Choroid plexus epithelial cell (primary cell): ENCODE measurements at regions not wholly inside any gene's neighbourhood (a gene's known extent, or its start where the extent isn't known, plus 50 kb on each side); places are given as distances from the start of the nearest gene placed in this dataset.
"Not testable (repeated sequence)": the region's sequence is repeated elsewhere in the genome, so short reads cannot be mapped to it uniquely, and the experiment has no call there.

ENCODE experiments used
- DNase-seq: peaks from one replicate; pipeline ENCODE4 v3.0.0-alpha.2; 2010; ENCODE audit warnings: low read depth
- H3K4me3 ChIP-seq: 2 replicates; pipeline ENCODE4 v1.5.1; 2011; ENCODE audit warnings: low read depth, mild to moderate bottlenecking, control low read depth, low read length, moderate library complexity
- CTCF ChIP-seq: conservative IDR thresholded peaks from 2 replicates; pipeline ENCODE4 v1.5.1; 2011; ENCODE audit warnings: low read depth, mild to moderate bottlenecking, control low read depth, inconsistent platforms, low read length, moderate library complexity

GRCh38 chr3:95738045-95738444 is 1076.3 kb upstream of the EPHA6 start:
- no peak overlapping the region for H3K4me3 ChIP-seq
- no peak for DNase-seq
- TF ChIP-seq CTCF: no peak

GRCh38 chr3:95744896-95745295 is 1069.5 kb upstream of the EPHA6 start:
- H3K4me3 ChIP-seq, DNase-seq: not testable (repeated sequence)

- TF ChIP-seq CTCF: no peak
These were observed 1064.3 kb upstream of the EPHA6 start for GRCh38 chr3:95750097-95750496.

GRCh38 chr3:95751509-95751908 is 1062.9 kb upstream of the EPHA6 start:
- no peak for DNase-seq
- H3K4me3 ChIP-seq: no peak overlapping the region
- no peak for TF ChIP-seq CTCF

More at GRCh38 chr3:95750097-95750496, 1064.3 kb upstream of the EPHA6 start:
- DNase-seq: no peak
- H3K4me3 ChIP-seq: no peak overlapping the region

GRCh38 chr3:95752199-95752598 is 1062.2 kb upstream of the EPHA6 start:
- DNase-seq: no peak
- TF ChIP-seq CTCF: no peak
- no peak overlapping the region for H3K4me3 ChIP-seq

- H3K4me3 ChIP-seq: no peak overlapping the region
- no peak for DNase-seq
- TF ChIP-seq CTCF: no peak
These were observed 1055.7 kb upstream of the EPHA6 start for GRCh38 chr3:95758707-95759106.

GRCh38 chr3:95759614-95760301 is 1054.6 kb upstream of the EPHA6 start:
- no peak for DNase-seq

More at GRCh38 chr3:95759614-95760301, 1054.6 kb upstream of the EPHA6 start:
- no peak for TF ChIP-seq CTCF
- H3K4me3 ChIP-seq: no peak overlapping the region
